HepG2 (cell line): ENCODE measurements at regions not wholly inside any gene's neighbourhood (a gene's known extent, or its start where the extent isn't known, plus 50 kb on each side); places are given as distances from the start of the nearest gene placed in this dataset.

Experiments used
- CBX5 ChIP-seq: sonication (generic); formaldehyde crosslinking; IDR thresholded peaks from 2 replicates; pipeline ENCODE4 v1.4.0; 2020; ENCODE audit warnings: missing genetic modification reagents, borderline replicate concordance
- NCOR1 ChIP-seq: fragments of 200-600 bp; sonication (generic); IDR thresholded peaks from 2 replicates; pipeline ENCODE4 v1.7.0; 2017; ENCODE audit warnings: antibody characterized with exemption, low read length, borderline replicate concordance
- PAWR ChIP-seq: sonication (generic); formaldehyde crosslinking; IDR thresholded peaks from 2 replicates; pipeline ENCODE4 v1.4.0; 2020; ENCODE audit warnings: missing genetic modification reagents, mild to moderate bottlenecking, borderline replicate concordance
- PRMT3 ChIP-seq: sonication (generic); formaldehyde crosslinking; IDR thresholded peaks from 2 replicates; pipeline ENCODE4 v1.8.1; 2022; ENCODE audit warnings: low read depth, mild to moderate bottlenecking, moderate library complexity, missing genetic modification reagents, borderline replicate concordance
- REXO4 ChIP-seq: sonication (generic); formaldehyde crosslinking; IDR thresholded peaks from 2 replicates; pipeline ENCODE4 v1.8.0; 2022; ENCODE audit warnings: missing genetic modification reagents, mild to moderate bottlenecking, borderline replicate concordance
- SCMH1 ChIP-seq: sonication (generic); formaldehyde crosslinking; IDR thresholded peaks from 2 replicates; pipeline ENCODE4 v1.9.0; 2021; ENCODE audit warnings: missing genetic modification reagents, mild to moderate bottlenecking, borderline replicate concordance
- SMARCC2 ChIP-seq: fragments of 450-650 bp; IDR thresholded peaks from 2 replicates; pipeline ENCODE4 v1.6.1; 2017; ENCODE audit warnings: antibody characterized with exemption, mild to moderate bottlenecking
- SNAPC2 ChIP-seq: sonication (generic); formaldehyde crosslinking; IDR thresholded peaks from 2 replicates; pipeline ENCODE4 v1.8.1; 2022; ENCODE audit warnings: mild to moderate bottlenecking, missing genetic modification reagents
- ZNF432 ChIP-seq: sonication (generic); formaldehyde crosslinking; IDR thresholded peaks from 2 replicates; pipeline ENCODE4 v1.5.0; 2020; ENCODE audit warnings: missing genetic modification reagents, mild to moderate bottlenecking, borderline replicate concordance
- ZNF549 ChIP-seq: sonication (generic); formaldehyde crosslinking; IDR thresholded peaks from 2 replicates; pipeline ENCODE4 v1.5.0; 2020; ENCODE audit warnings: missing genetic modification reagents
- ZNF563 ChIP-seq: sonication (generic); formaldehyde crosslinking; IDR thresholded peaks from 2 replicates; pipeline ENCODE4 v1.8.0; 2022; ENCODE audit warnings: mild to moderate bottlenecking, moderate library complexity, missing genetic modification reagents
- ZNF761 ChIP-seq: sonication (generic); formaldehyde crosslinking; conservative IDR thresholded peaks from 2 replicates; pipeline ENCODE4 v1.4.0; 2020; ENCODE audit warnings: mild to moderate bottlenecking, missing genetic modification reagents
- ZNF776 ChIP-seq: sonication (generic); formaldehyde crosslinking; IDR thresholded peaks from 2 replicates; pipeline ENCODE4 v1.4.0; 2020; ENCODE audit warnings: mild to moderate bottlenecking, missing genetic modification reagents
- ZNF879 ChIP-seq: sonication (generic); formaldehyde crosslinking; IDR thresholded peaks from 2 replicates; pipeline ENCODE4 v1.8.1; 2023; ENCODE audit warnings: missing genetic modification reagents
- ZSCAN12 ChIP-seq: sonication (generic); formaldehyde crosslinking; IDR thresholded peaks from 2 replicates; pipeline ENCODE4 v1.9.0; 2021; ENCODE audit warnings: mild to moderate bottlenecking, missing genetic modification reagents
- TF ChIP-seq, protein P1 (sequence below): sonication (generic); formaldehyde crosslinking; IDR thresholded peaks from 2 replicates; pipeline ENCODE4 v1.5.1; 2020; ENCODE audit warnings: missing genetic modification reagents, mild to moderate bottlenecking, borderline replicate concordance
- TF ChIP-seq, protein P2 (sequence below): sonication (generic); formaldehyde crosslinking; IDR thresholded peaks from 2 replicates; pipeline ENCODE4 v1.4.0; 2020; ENCODE audit warnings: missing genetic modification reagents
- TF ChIP-seq, protein P3 (sequence below): sonication (generic); formaldehyde crosslinking; conservative IDR thresholded peaks from 2 replicates; pipeline ENCODE4 v1.8.0; 2022; ENCODE audit warnings: missing genetic modification reagents
- TF ChIP-seq, protein P4 (sequence below): sonication (generic); formaldehyde crosslinking; IDR thresholded peaks from 2 replicates; pipeline ENCODE4 v1.4.0; 2020; ENCODE audit warnings: mild to moderate bottlenecking, low read depth, missing genetic modification reagents

DNA sequence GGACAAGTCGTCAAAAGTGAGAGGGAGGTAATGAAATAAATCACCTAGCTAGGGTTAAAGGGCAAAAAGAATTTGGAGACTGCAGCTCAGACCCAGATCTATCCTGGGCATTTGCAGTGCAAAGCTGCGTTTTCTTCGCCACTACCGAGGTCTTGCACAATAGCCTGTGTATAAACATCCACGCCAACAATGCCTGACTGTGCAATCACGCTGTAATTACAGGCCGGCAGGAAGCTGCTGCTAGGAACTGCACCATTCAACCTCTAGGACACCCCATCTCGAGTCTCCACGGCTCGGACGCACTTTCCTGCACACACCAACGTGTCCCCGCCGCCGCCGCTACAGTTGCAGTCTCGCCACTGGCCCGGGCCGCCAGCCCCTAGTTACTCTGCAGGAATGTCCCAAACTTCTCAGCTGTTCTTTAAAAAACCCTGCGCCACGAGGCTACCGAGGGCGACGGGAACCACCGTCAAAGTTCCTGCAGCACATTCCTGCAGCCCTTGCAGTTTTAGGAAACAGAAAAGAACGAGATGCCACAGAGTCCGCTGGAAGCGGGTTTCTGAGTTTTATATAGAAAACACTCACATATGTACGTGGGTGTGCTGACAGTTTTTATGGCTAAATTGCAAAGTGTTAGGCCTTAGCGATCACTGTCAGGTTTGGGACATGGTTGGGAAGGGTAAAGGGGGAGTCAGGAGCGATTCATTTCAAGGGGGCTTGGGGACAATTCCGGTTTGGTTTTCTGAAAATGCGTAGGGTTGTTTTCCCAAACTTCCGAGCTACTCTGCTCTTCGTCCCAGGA is 65.6 kb upstream of the PTGR2 start (continued):
- TF ChIP-seq, protein P1, sequence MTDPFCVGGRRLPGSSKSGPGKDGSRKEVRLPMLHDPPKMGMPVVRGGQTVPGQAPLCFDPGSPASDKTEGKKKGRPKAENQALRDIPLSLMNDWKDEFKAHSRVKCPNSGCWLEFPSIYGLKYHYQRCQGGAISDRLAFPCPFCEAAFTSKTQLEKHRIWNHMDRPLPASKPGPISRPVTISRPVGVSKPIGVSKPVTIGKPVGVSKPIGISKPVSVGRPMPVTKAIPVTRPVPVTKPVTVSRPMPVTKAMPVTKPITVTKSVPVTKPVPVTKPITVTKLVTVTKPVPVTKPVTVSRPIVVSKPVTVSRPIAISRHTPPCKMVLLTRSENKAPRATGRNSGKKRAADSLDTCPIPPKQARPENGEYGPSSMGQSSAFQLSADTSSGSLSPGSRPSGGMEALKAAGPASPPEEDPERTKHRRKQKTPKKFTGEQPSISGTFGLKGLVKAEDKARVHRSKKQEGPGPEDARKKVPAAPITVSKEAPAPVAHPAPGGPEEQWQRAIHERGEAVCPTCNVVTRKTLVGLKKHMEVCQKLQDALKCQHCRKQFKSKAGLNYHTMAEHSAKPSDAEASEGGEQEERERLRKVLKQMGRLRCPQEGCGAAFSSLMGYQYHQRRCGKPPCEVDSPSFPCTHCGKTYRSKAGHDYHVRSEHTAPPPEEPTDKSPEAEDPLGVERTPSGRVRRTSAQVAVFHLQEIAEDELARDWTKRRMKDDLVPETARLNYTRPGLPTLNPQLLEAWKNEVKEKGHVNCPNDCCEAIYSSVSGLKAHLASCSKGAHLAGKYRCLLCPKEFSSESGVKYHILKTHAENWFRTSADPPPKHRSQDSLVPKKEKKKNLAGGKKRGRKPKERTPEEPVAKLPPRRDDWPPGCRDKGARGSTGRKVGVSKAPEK (CRISPR knock-in tag): no peak
- TF ChIP-seq, protein P2, sequence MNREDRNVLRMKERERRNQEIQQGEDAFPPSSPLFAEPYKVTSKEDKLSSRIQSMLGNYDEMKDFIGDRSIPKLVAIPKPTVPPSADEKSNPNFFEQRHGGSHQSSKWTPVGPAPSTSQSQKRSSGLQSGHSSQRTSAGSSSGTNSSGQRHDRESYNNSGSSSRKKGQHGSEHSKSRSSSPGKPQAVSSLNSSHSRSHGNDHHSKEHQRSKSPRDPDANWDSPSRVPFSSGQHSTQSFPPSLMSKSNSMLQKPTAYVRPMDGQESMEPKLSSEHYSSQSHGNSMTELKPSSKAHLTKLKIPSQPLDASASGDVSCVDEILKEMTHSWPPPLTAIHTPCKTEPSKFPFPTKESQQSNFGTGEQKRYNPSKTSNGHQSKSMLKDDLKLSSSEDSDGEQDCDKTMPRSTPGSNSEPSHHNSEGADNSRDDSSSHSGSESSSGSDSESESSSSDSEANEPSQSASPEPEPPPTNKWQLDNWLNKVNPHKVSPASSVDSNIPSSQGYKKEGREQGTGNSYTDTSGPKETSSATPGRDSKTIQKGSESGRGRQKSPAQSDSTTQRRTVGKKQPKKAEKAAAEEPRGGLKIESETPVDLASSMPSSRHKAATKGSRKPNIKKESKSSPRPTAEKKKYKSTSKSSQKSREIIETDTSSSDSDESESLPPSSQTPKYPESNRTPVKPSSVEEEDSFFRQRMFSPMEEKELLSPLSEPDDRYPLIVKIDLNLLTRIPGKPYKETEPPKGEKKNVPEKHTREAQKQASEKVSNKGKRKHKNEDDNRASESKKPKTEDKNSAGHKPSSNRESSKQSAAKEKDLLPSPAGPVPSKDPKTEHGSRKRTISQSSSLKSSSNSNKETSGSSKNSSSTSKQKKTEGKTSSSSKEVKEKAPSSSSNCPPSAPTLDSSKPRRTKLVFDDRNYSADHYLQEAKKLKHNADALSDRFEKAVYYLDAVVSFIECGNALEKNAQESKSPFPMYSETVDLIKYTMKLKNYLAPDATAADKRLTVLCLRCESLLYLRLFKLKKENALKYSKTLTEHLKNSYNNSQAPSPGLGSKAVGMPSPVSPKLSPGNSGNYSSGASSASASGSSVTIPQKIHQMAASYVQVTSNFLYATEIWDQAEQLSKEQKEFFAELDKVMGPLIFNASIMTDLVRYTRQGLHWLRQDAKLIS: 0 out of 2 replicates have a peak, but pooled peaks have one; percentile 72
- TF ChIP-seq PRMT3 (CRISPR knock-in tag) (no peak), ZNF776 (CRISPR knock-in tag) (no peak), ZSCAN12 (CRISPR knock-in tag) (no peak), NCOR1 (peak; percentile 83; the same call in 1 of the 2 replicates), REXO4 (CRISPR knock-in tag) (no peak), ZNF432 (CRISPR knock-in tag) (no peak), ZNF879 (no peak), CBX5 (CRISPR knock-in tag) (peak; percentile 96; the same call in 1 of the 2 replicates), SNAPC2 (CRISPR knock-in tag) (peak; percentile 67), ZNF563 (CRISPR knock-in tag) (peak; percentile 64), SCMH1 (no peak), PAWR (CRISPR knock-in tag) (no peak), ZNF761 (CRISPR knock-in tag) (peak; percentile 60; the same call in 1 of the 2 replicates), SMARCC2 (no peak), ZNF549 (no peak)
- TF ChIP-seq, protein P3, sequence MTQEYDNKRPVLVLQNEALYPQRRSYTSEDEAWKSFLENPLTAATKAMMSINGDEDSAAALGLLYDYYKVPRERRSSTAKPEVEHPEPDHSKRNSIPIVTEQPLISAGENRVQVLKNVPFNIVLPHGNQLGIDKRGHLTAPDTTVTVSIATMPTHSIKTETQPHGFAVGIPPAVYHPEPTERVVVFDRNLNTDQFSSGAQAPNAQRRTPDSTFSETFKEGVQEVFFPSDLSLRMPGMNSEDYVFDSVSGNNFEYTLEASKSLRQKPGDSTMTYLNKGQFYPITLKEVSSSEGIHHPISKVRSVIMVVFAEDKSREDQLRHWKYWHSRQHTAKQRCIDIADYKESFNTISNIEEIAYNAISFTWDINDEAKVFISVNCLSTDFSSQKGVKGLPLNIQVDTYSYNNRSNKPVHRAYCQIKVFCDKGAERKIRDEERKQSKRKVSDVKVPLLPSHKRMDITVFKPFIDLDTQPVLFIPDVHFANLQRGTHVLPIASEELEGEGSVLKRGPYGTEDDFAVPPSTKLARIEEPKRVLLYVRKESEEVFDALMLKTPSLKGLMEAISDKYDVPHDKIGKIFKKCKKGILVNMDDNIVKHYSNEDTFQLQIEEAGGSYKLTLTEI (CRISPR knock-in tag): no peak
- TF ChIP-seq, protein P4, sequence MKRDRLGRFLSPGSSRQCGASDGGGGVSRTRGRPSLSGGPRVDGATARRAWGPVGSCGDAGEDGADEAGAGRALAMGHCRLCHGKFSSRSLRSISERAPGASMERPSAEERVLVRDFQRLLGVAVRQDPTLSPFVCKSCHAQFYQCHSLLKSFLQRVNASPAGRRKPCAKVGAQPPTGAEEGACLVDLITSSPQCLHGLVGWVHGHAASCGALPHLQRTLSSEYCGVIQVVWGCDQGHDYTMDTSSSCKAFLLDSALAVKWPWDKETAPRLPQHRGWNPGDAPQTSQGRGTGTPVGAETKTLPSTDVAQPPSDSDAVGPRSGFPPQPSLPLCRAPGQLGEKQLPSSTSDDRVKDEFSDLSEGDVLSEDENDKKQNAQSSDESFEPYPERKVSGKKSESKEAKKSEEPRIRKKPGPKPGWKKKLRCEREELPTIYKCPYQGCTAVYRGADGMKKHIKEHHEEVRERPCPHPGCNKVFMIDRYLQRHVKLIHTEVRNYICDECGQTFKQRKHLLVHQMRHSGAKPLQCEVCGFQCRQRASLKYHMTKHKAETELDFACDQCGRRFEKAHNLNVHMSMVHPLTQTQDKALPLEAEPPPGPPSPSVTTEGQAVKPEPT: no peak
